DOHH2 (cell line): ENCODE measurements at regions not wholly inside any gene's neighbourhood (a gene's known extent, or its start where the extent isn't known, plus 50 kb on each side); places are given as distances from the start of the nearest gene placed in this dataset.

Experiments used
- EZH2phosphoT487 ChIP-seq: fragments of 200-600 bp; sonication (generic); IDR thresholded peaks from 2 replicates; pipeline ENCODE4 v1.6.1; 2017; ENCODE audit warnings: borderline replicate concordance, mild to moderate bottlenecking, antibody characterized with exemption, low read length, moderate library complexity, mixed read lengths
- TF ChIP-seq, protein P1 (sequence below): fragments of 200-600 bp; sonication (generic); IDR thresholded peaks from one replicate; pipeline ENCODE4 v1.5.1; 2014; ENCODE audit warnings: antibody characterized with exemption, mild to moderate bottlenecking, low read depth, low read length; ENCODE audit not compliant: poor library complexity, severe bottlenecking

DNA sequence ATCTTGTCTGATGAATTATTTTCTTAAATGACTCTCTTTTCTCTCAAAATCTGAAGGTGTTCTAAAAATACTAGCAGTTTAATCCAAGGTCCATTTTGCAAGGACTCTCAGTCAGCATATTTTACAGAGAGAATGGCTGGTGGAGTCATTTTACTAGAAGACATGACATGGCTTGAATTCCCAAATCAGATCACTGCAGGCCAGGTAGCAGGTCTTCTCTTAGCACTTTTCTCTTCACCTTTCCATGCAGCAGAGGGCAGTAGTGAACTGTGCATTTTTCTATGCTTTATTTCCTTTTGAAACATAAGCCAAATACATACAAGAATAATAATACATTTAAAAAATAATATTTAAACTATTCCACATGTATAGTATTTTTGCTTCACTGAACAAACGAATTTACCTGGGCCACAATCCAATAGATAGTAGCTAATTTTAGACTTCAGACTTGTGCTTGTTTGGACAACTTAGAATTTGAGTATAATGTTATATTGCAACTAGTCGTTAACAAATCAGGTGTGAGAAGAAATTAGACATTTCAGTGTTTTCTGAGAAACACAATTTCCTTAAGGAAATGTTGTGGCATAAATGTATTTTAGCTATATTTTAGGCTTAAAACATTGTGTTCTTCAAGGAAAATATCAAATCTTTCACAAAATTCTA is 289.4 kb upstream of the DAB2 start:
- TF ChIP-seq, protein P1, sequence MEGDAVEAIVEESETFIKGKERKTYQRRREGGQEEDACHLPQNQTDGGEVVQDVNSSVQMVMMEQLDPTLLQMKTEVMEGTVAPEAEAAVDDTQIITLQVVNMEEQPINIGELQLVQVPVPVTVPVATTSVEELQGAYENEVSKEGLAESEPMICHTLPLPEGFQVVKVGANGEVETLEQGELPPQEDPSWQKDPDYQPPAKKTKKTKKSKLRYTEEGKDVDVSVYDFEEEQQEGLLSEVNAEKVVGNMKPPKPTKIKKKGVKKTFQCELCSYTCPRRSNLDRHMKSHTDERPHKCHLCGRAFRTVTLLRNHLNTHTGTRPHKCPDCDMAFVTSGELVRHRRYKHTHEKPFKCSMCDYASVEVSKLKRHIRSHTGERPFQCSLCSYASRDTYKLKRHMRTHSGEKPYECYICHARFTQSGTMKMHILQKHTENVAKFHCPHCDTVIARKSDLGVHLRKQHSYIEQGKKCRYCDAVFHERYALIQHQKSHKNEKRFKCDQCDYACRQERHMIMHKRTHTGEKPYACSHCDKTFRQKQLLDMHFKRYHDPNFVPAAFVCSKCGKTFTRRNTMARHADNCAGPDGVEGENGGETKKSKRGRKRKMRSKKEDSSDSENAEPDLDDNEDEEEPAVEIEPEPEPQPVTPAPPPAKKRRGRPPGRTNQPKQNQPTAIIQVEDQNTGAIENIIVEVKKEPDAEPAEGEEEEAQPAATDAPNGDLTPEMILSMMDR: peak; percentile 31
- TF ChIP-seq EZH2phosphoT487: no peak
